IMR-90 (cell line): ENCODE measurements at regions not wholly inside any gene's neighbourhood (a gene's known extent, or its start where the extent isn't known, plus 50 kb on each side); places are given as distances from the start of the nearest gene placed in this dataset.

Experiments
- ATAC-seq: fragments of 200-7000 bp; cut with Tn5 transposase; 2 replicates; pipeline ENCODE4 v1.9.1; 2020; ENCODE audit warnings: low read depth, mild to moderate bottlenecking, moderate library complexity
- BruUV-seq: library from RNA; stranded (reverse); fragments of 400-500 nt; replicated peaks from 2 replicates; lab custom pipeline; 2021; lab: Mats Ljungman, UMichigan
- CTCF ChIA-PET: fragments of 300-600 bp; formaldehyde crosslinking; extraction: SDS; loops from one replicate; lab custom pipeline; 2021; ENCODE audit warnings: antibody characterized with exemption; lab: Yijun Ruan, JAX
- POLR2A ChIA-PET: fragments of 300-600 bp; sonication (Branson Sonifier 250); formaldehyde crosslinking; loops from one replicate; lab custom pipeline; 2022; ENCODE audit warnings: antibody characterized with exemption; ENCODE audit not compliant: unreplicated experiment; lab: Charles Lee
- DNase-seq: peaks from one replicate; pipeline ENCODE4 v3.0.0; 2013
- H2AFZ ChIP-seq: replicated peaks from 2 replicates; pipeline ENCODE3; 2013; ENCODE audit warnings: low read length, mild to moderate bottlenecking; ENCODE audit not compliant: poor library complexity
- H2AK5ac ChIP-seq: 2 replicates; pipeline ENCODE4 v1.6.1; 2013; ENCODE audit warnings: low read depth, low read length, inconsistent platforms
- H2AK9ac ChIP-seq: replicated peaks from 2 replicates; pipeline ENCODE3; 2013; ENCODE audit warnings: mild to moderate bottlenecking, low read depth, low read length, moderate library complexity; ENCODE audit not compliant: poor library complexity
- H2BK120ac ChIP-seq: 2 replicates; pipeline ENCODE4 v1.6.1; 2013; ENCODE audit warnings: low read depth, low read length, inconsistent platforms
- H2BK15ac ChIP-seq: 3 replicates; pipeline ENCODE4 v1.6.1; 2013; ENCODE audit warnings: low read depth, low read length, inconsistent platforms
- H2BK20ac ChIP-seq: 2 replicates; pipeline ENCODE4 v1.6.1; 2013; ENCODE audit warnings: low read depth, mild to moderate bottlenecking, inconsistent platforms, low read length, moderate library complexity
- H2BK5ac ChIP-seq: 2 replicates; pipeline ENCODE4 v1.6.1; 2013; ENCODE audit warnings: mild to moderate bottlenecking, low read depth, low read length, inconsistent platforms; ENCODE audit not compliant: poor library complexity, severe bottlenecking
- H3K14ac ChIP-seq: replicated peaks from 2 replicates; pipeline ENCODE4 v1.6.1; 2013; ENCODE audit warnings: low read depth, low read length, inconsistent platforms
- H3K18ac ChIP-seq: 2 replicates; pipeline ENCODE4 v1.6.1; 2013; ENCODE audit warnings: low read depth, low read length, control low read depth
- H3K23ac ChIP-seq: 2 replicates; pipeline ENCODE4 v1.6.1; 2013; ENCODE audit warnings: low read depth, low read length, inconsistent platforms
- H3K27ac ChIP-seq: 2 replicates; pipeline ENCODE4 v1.5.1; 2013; ENCODE audit warnings: mild to moderate bottlenecking, control low read depth, low read length; ENCODE audit not compliant: insufficient read depth
- H3K27me3 ChIP-seq: 2 replicates; pipeline ENCODE4 v1.6.1; 2013; ENCODE audit warnings: low read length; ENCODE audit not compliant: control insufficient read depth, insufficient read depth
- H3K36me3 ChIP-seq: 2 replicates; pipeline ENCODE4 v1.6.1; 2013; ENCODE audit warnings: low read length, mixed read lengths; ENCODE audit not compliant: control insufficient read depth, insufficient read depth
- H3K4ac ChIP-seq: 2 replicates; pipeline ENCODE4 v1.6.1; 2013; ENCODE audit warnings: low read depth, low read length, inconsistent platforms
- H3K4me1 ChIP-seq: 2 replicates; pipeline ENCODE4 v1.6.1; 2013; ENCODE audit warnings: low read length, mixed read lengths; ENCODE audit not compliant: control insufficient read depth, insufficient read depth
- H3K4me2 ChIP-seq: 2 replicates; pipeline ENCODE4 v1.6.1; 2013; ENCODE audit warnings: low read depth, mild to moderate bottlenecking, control low read depth, low read length, moderate library complexity
- H3K4me3 ChIP-seq: 2 replicates; pipeline ENCODE4 v1.5.1; 2013; ENCODE audit warnings: low read depth, mild to moderate bottlenecking, control low read depth, low read length, moderate library complexity; ENCODE audit not compliant: insufficient read depth
- H3K56ac ChIP-seq: 2 replicates; pipeline ENCODE4 v1.6.1; 2013; ENCODE audit warnings: low read length, inconsistent platforms; ENCODE audit not compliant: insufficient read depth; ENCODE audit errors: extremely low read depth
- H3K79me1 ChIP-seq, 2 experiments: 2 replicates each; pipeline ENCODE4 v1.6.1; 2013; ENCODE audit warnings: low read length in 2 of 2, inconsistent platforms in 1 of 2, low read depth in 1 of 2
- H3K9ac ChIP-seq: 2 replicates; pipeline ENCODE4 v1.6.1; 2013; ENCODE audit warnings: low read depth, low read length, control low read depth
- H3K9me1 ChIP-seq: 2 replicates; pipeline ENCODE4 v1.6.1; 2013; ENCODE audit warnings: low read length, inconsistent platforms; ENCODE audit not compliant: insufficient read depth
- H3K9me3 ChIP-seq: 2 replicates; pipeline ENCODE4 v1.6.1; 2013; ENCODE audit warnings: low read length; ENCODE audit not compliant: control insufficient read depth, insufficient read depth
- H4K20me1 ChIP-seq: 2 replicates; pipeline ENCODE4 v1.6.1; 2013; ENCODE audit warnings: low read length, inconsistent platforms; ENCODE audit not compliant: insufficient read depth
- H4K5ac ChIP-seq: 2 replicates; pipeline ENCODE4 v1.6.1; 2013; ENCODE audit warnings: mild to moderate bottlenecking, low read depth, low read length, control low read depth
- H4K8ac ChIP-seq, 2 experiments: 2 replicates each; pipeline ENCODE4 v1.6.1; 2013; ENCODE audit warnings: low read depth in 2 of 2, low read length in 2 of 2, control low read depth in 1 of 2, inconsistent platforms in 1 of 2
- H4K91ac ChIP-seq: 2 replicates; pipeline ENCODE4 v1.6.1; 2013; ENCODE audit warnings: low read depth, low read length, inconsistent platforms; ENCODE audit not compliant: insufficient read depth
- RCOR1 ChIP-seq: IDR thresholded peaks from 2 replicates; pipeline ENCODE4 v1.6.1; 2012; ENCODE audit warnings: mild to moderate bottlenecking, low read length, improper control_type of control experiment; ENCODE audit not compliant: insufficient replicate concordance
- WGBS, 2 experiments: methylation state at CpG; one replicate each; pipeline versions ENCODE4 v1.1.5 to v1.1.7; 2013; ENCODE audit warnings: missing lambda C conversion rate in 2 of 2; ENCODE audit not compliant: insufficient read length in 1 of 2; ENCODE audit errors: extremely low coverage in 2 of 2; 5-methylcytosine and 5-hydroxymethylcytosine counted together
- dilution Hi-C: fragments of 300-500 bp; cut with HindIII; formaldehyde crosslinking; loops from one replicate; pipeline ENCODE4 v1.14.3; 2018; ENCODE audit warnings: low sequenced_read_pairs; ENCODE audit not compliant: unreplicated experiment
- in situ Hi-C: fragments of 300-500 bp; cut with MboI; formaldehyde crosslinking; loops from 3 replicates; pipeline ENCODE4 v1.14.3; 2019; ENCODE audit warnings: low sequenced_read_pairs, inconsistent platforms, mixed read lengths
- intact Hi-C: fragments of 100-400 bp; cut with micrococcal nuclease; formaldehyde crosslinking; loops from 2 replicates; pipeline ENCODE4 v1.10.0; 2022

DNA sequence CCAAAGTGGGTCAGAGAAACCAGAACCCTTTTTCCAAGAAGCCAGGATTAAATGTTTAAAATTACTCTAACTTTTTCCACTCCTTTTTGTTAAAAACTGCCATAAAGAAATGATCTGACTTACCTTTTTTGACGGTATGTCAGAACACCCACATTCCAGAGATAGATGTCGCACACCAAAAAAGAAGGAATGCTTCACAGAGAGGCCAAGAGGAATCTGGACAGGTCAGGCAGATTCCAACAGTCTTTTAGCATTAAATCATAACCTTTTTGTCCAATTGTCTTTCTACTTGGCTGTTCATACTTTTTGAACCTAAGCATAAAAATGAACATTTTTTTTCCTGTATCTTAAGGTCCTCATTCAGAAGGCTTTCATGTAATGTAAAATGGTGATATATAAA, 846.9 kb downstream of the NSUN3 start:
- H4K91ac ChIP-seq = no peak overlapping the region
- no peak overlapping the region for H3K4ac ChIP-seq
- no peaks in the 10 kb centered on the region for H3K27me3 ChIP-seq
- no peak for TF ChIP-seq RCOR1
- H3K18ac ChIP-seq = no peak overlapping the region
- no peaks in the 10 kb centered on the region for H3K79me1 ChIP-seq
- POLR2A ChIA-PET = no interaction called here
- H3K4me2 ChIP-seq = no peak overlapping the region
- H3K36me3 ChIP-seq = no peaks in the 10 kb centered on the region
- H3K9ac ChIP-seq = no peak overlapping the region
- intact Hi-C loops (no loop called here), dilution Hi-C loops (no loop called here), in situ Hi-C loops (no loop called here)
- no peak overlapping the region for H4K8ac ChIP-seq
- H2BK5ac ChIP-seq = no peak overlapping the region
- no peaks in the 10 kb centered on the region for H3K9me3 ChIP-seq
- H3K4me3 ChIP-seq = no peak overlapping the region
- H3K23ac ChIP-seq = no peak overlapping the region
- H2BK120ac ChIP-seq = no peak overlapping the region
- no peak overlapping the region for H2BK20ac ChIP-seq
- no peaks in the 10 kb centered on the region for H4K20me1 ChIP-seq
- no TSS peak for BruUV-seq
- WGBS, 2 experiments = no CpG with 5 or more reads among the region's 2 CpGs
- DNase-seq (no peak), ATAC-seq (no peak)
- no peak overlapping the region for H4K5ac ChIP-seq
- H3K14ac ChIP-seq = no peak overlapping the region
- no peaks in the 10 kb centered on the region for H3K4me1 ChIP-seq
- H2BK15ac ChIP-seq = no peak overlapping the region
- CTCF ChIA-PET = no interaction called here
- H3K56ac ChIP-seq = no peak overlapping the region
- no peaks in the 10 kb centered on the region for H3K9me1 ChIP-seq
- H2AK5ac ChIP-seq = no peak overlapping the region
- no peak overlapping the region for H3K27ac ChIP-seq
- no peak overlapping the region for H2AK9ac ChIP-seq
- no peak overlapping the region for H2AFZ ChIP-seq
